Fibroblast of mammary gland (primary cell): ENCODE measurements at regions not wholly inside any gene's neighbourhood (a gene's known extent, or its start where the extent isn't known, plus 50 kb on each side); places are given as distances from the start of the nearest gene placed in this dataset.
A peak's percentile ranks its signal among the peaks of the same experiment; 100 is the strongest.

ENCODE experiments used
- DNase-seq: peaks from one replicate; pipeline ENCODE4 v3.0.0-alpha.2; 2010; ENCODE audit warnings: low read depth
- H3K4me3 ChIP-seq: 2 replicates; pipeline ENCODE4 v1.5.1; 2011; ENCODE audit warnings: low read depth, mild to moderate bottlenecking, low read length, moderate library complexity; ENCODE audit not compliant: control insufficient read depth
- TF ChIP-seq, protein P1 (sequence below): conservative IDR thresholded peaks from 2 replicates; pipeline ENCODE4 v1.5.1; 2011; ENCODE audit warnings: low read depth, low read length, inconsistent platforms; ENCODE audit not compliant: control insufficient read depth, insufficient read depth

DNA sequence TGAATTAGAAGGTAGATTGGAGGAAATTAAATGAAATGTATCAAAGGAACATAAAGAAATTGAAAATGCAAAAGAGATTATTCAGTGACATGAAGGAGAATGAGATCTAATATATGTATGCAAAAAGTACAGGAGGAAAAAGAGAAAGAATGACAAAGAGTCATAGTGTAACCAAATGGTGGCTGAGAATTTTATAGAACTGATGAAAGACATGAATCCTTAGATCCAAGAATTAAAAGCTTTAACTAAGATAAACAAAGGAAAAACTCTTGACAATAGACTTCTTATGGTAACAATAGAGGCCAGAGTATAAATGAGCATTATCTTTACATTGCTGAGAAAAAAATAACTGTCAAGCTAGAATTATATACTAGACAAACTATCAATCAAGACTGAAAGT is 505.4 kb upstream of the CD180 start:
- H3K4me3 ChIP-seq, result no peak overlapping the region
- no peak for DNase-seq
- TF ChIP-seq, protein P1, sequence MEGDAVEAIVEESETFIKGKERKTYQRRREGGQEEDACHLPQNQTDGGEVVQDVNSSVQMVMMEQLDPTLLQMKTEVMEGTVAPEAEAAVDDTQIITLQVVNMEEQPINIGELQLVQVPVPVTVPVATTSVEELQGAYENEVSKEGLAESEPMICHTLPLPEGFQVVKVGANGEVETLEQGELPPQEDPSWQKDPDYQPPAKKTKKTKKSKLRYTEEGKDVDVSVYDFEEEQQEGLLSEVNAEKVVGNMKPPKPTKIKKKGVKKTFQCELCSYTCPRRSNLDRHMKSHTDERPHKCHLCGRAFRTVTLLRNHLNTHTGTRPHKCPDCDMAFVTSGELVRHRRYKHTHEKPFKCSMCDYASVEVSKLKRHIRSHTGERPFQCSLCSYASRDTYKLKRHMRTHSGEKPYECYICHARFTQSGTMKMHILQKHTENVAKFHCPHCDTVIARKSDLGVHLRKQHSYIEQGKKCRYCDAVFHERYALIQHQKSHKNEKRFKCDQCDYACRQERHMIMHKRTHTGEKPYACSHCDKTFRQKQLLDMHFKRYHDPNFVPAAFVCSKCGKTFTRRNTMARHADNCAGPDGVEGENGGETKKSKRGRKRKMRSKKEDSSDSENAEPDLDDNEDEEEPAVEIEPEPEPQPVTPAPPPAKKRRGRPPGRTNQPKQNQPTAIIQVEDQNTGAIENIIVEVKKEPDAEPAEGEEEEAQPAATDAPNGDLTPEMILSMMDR, result no peak

DNA sequence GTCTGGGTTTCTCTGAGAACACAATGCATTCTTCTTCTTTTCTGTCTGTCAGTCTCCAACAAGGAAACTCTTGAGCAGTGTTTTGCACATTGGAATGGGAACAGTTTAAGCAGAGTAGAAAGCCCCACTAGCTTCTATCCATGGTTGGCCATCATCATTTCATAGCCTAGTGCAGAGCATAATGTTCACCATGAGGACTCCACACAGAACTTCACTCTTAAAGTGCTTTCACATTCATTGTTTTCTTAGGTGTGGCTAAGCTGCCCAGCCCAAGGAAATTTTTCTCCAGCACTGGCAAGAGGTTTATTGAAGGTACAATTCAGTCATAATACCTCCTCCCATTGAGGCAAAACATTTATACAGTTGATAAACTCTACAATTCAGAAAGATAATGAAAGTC is 503.0 kb upstream of the CD180 start:
- TF ChIP-seq, protein P1, result no peak
- DNase-seq, result no peak
- H3K4me3 ChIP-seq, result no peak overlapping the region

DNA sequence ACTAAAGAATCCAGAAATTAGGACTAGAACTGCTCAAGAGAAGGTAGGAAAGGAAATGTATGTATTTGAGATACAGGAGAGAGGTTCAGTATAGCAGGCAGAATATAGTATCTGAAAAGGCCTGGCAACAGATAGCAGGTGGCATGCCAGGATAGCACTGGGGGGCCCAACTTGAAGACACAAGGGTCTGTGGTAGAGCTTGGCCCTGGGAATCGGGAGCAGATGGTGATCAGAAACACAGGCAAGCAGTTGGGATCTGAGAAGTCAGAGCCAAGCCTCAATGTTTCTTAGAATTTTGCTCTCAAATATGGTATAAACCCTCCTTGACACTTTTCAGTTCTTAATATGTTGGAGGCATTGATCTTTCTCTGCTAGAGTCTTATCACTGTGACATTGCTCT is 499.8 kb upstream of the CD180 start:
- TF ChIP-seq, protein P1, result no peak
- H3K4me3 ChIP-seq, result no peak overlapping the region
- no peak for DNase-seq

DNA sequence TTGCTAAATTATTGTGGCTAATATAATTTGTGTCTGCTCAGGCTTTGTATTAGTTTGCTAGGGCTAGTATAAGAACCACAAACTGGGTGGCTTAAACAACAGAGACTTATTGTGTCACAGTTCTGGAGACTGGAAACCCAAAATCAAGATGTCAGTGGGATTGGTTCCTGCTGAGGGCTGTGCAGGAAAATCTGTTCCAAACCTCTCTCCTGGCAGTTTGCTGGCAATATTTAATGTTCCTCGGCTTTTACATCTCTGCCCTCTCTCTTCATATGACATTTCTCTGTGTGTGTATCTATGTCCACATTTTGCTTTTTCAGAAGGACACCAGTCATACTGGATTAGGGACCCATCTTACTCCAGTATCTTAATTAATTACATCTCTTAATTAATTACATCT is 498.8 kb upstream of the CD180 start:
- no peak overlapping the region for H3K4me3 ChIP-seq
- no peak for DNase-seq
- TF ChIP-seq, protein P1, result no peak

DNA sequence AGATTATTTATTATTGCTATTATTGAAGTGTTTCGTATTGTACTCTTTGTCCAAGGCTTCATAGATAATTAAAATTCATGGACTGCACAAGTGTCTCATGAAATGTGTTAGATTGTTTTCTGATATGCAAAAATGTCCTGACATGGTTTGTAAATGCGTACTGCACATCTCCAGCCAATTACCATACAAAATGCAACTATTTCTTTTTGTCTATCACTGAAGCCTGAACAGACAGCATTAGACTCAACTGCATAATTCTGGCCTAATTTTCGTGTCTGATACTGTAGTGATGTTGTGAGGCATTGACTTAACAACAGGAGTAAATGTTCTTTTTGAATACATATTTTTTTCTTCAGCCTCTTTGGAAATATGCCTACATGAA is 498.2 kb upstream of the CD180 start:
- DNase-seq, result no peak

DNA sequence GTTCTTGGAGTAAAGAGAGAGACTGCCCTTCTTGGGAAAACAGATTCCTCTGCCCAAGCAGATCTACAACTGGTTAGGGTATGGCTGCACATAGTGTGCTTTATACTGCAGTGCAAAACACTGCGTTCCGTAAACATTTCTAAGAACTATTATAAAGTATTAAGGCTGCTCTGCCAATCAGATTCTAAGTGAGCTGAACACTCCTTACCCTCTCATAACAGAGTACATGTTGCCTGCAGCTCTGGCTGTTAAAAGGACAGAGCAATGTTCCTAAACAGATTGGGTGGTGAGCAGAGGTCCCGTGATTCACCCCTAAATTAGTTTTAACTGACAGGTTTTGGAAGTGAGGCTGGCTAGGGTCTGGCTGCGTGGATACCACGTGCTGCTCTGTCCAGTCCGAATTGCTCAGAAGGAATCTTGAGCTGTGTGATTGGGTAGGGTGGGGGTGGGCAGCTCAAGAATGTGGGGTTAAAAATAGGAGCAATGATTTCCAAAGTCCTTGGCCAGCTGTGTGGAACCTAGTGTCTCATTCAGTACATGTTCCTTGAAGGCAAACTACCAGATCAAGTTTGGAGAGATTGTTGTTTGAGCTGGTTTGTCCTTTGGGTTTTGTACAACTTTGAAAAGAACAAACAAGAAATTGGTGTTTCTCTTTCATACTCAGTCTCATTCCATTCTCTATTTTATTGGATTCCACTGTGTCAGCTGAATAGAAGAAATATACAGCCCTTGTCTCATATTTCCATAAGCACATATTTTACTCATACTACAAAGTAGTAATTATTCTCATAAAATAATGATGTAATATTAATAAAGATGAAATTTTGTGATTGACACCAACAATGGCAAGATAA is 497.6 kb upstream of the CD180 start:
- peak; percentile 89 for DNase-seq
- no peak overlapping the region for H3K4me3 ChIP-seq
- TF ChIP-seq, protein P1, result no peak

More for the DNA sequence above, 498.2 kb upstream of the CD180 start:
- TF ChIP-seq, protein P1, result no peak
- H3K4me3 ChIP-seq, result no peak overlapping the region

DNA sequence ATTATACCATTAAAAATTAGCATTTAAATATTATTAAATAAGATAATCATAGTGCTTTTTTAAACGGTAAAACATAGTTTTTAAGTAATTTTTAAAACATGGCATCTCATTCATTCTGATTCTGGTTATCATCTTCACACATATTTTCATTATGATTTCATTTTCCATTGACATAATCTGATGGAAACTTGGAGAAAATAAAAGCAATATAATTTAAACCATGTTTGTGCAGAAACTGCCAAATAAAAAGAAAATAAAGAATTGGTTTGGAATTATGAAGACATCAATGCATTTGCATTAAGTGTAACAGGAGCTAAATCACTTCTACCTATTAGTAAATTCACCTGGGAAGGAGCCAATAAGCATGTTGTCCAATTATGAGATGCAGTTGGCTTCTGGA is 490.1 kb upstream of the CD180 start:
- no peak for DNase-seq
- TF ChIP-seq, protein P1, result no peak

More for the DNA sequence above, 490.1 kb upstream of the CD180 start:
- no peak overlapping the region for H3K4me3 ChIP-seq
